DOHH2 (cell line): ENCODE measurements at regions not wholly inside any gene's neighbourhood (a gene's known extent, or its start where the extent isn't known, plus 50 kb on each side); places are given as distances from the start of the nearest gene placed in this dataset.
"Not testable (repeated sequence)": the region's sequence is repeated elsewhere in the genome, so short reads cannot be mapped to it uniquely, and the experiment has no call there.

Source experiments
- H3F3A ChIP-seq: fragments of 200-600 bp; sonication (generic), shearing (Covaris generic); 2 replicates; pipeline ENCODE4 v1.6.0; 2016; ENCODE audit warnings: antibody characterized with exemption, mild to moderate bottlenecking; ENCODE audit not compliant: control insufficient read depth, insufficient read depth
- H3K27ac ChIP-seq: fragments of 200-600 bp; sonication (generic); 2 replicates; pipeline ENCODE4 v1.5.1; 2014; ENCODE audit warnings: low read depth, mild to moderate bottlenecking, low read length, moderate library complexity
- H3K27me3 ChIP-seq: fragments of 200-600 bp; sonication (generic); 2 replicates; pipeline ENCODE4 v1.6.1; 2014; ENCODE audit warnings: mild to moderate bottlenecking, low read length, mixed read lengths; ENCODE audit not compliant: control insufficient read depth
- H3K36me3 ChIP-seq: fragments of 200-600 bp; sonication (generic); 2 replicates; pipeline ENCODE4 v1.6.1; 2014; ENCODE audit warnings: mild to moderate bottlenecking, low read length, moderate library complexity, mixed read lengths; ENCODE audit not compliant: control insufficient read depth
- H3K4me1 ChIP-seq: fragments of 200-600 bp; sonication (generic); 2 replicates; pipeline ENCODE4 v1.6.1; 2014; ENCODE audit warnings: mild to moderate bottlenecking, low read length, mixed read lengths; ENCODE audit not compliant: control insufficient read depth
- H3K4me2 ChIP-seq: fragments of 200-600 bp; sonication (generic); 2 replicates; pipeline ENCODE4 v1.6.0; 2014; ENCODE audit warnings: mild to moderate bottlenecking, low read length, moderate library complexity
- H3K4me3 ChIP-seq: fragments of 200-600 bp; sonication (generic); 2 replicates; pipeline ENCODE4 v1.5.1; 2014; ENCODE audit warnings: mild to moderate bottlenecking, low read length, mixed read lengths
- H3K79me2 ChIP-seq: fragments of 200-600 bp; sonication (generic); 2 replicates; pipeline ENCODE4 v1.6.1; 2014; ENCODE audit warnings: mild to moderate bottlenecking, low read length, mixed read lengths; ENCODE audit not compliant: control insufficient read depth
- H3K9me2 ChIP-seq: fragments of 200-600 bp; sonication (generic); replicated peaks from 2 replicates; pipeline ENCODE4 v1.6.1; 2014; ENCODE audit warnings: mild to moderate bottlenecking, low read length, mixed read lengths; ENCODE audit not compliant: control insufficient read depth
- H3K9me3 ChIP-seq: fragments of 200-600 bp; sonication (generic); 2 replicates; pipeline ENCODE4 v1.6.1; 2014; ENCODE audit warnings: antibody characterized with exemption, low read length, mixed read lengths; ENCODE audit not compliant: control insufficient read depth, insufficient read depth
- H4K20me1 ChIP-seq: fragments of 200-600 bp; sonication (generic); 2 replicates; pipeline ENCODE4 v1.6.0; 2014; ENCODE audit warnings: low read depth, mild to moderate bottlenecking, antibody characterized with exemption, low read length, moderate library complexity; ENCODE audit not compliant: control insufficient read depth, insufficient read depth
- EZH2phosphoT487 ChIP-seq: fragments of 200-600 bp; sonication (generic); IDR thresholded peaks from 2 replicates; pipeline ENCODE4 v1.6.1; 2017; ENCODE audit warnings: borderline replicate concordance, mild to moderate bottlenecking, antibody characterized with exemption, low read length, moderate library complexity, mixed read lengths
- TF ChIP-seq, protein P1 (sequence below): fragments of 200-600 bp; sonication (generic); IDR thresholded peaks from one replicate; pipeline ENCODE4 v1.5.1; 2014; ENCODE audit warnings: antibody characterized with exemption, mild to moderate bottlenecking, low read depth, low read length; ENCODE audit not compliant: poor library complexity, severe bottlenecking

- H3K27me3 ChIP-seq: no peaks in the 10 kb centered on the region
- H3K79me2 ChIP-seq: no peaks in the 10 kb centered on the region
Measured at GRCh38 chr3:35254917-35255316, 384.4 kb upstream of the ARPP21 start.

GRCh38 chr3:35257641-35258040 is 381.7 kb upstream of the ARPP21 start:
- H3K79me2 ChIP-seq: no peaks in the 10 kb centered on the region
- no peaks in the 10 kb centered on the region for H3K9me2 ChIP-seq
- no peaks in the 10 kb centered on the region for H3K27me3 ChIP-seq
- H3F3A ChIP-seq: no peaks in the 10 kb centered on the region
- H3K9me3 ChIP-seq: no peaks in the 10 kb centered on the region
- H3K27ac ChIP-seq: no peak overlapping the region
- H3K36me3 ChIP-seq: no peaks in the 10 kb centered on the region
- H4K20me1 ChIP-seq: no peaks in the 10 kb centered on the region
- H3K4me3 ChIP-seq: no peak overlapping the region
- H3K4me2 ChIP-seq: no peak overlapping the region
- TF ChIP-seq EZH2phosphoT487: no peak
- TF ChIP-seq, protein P1, sequence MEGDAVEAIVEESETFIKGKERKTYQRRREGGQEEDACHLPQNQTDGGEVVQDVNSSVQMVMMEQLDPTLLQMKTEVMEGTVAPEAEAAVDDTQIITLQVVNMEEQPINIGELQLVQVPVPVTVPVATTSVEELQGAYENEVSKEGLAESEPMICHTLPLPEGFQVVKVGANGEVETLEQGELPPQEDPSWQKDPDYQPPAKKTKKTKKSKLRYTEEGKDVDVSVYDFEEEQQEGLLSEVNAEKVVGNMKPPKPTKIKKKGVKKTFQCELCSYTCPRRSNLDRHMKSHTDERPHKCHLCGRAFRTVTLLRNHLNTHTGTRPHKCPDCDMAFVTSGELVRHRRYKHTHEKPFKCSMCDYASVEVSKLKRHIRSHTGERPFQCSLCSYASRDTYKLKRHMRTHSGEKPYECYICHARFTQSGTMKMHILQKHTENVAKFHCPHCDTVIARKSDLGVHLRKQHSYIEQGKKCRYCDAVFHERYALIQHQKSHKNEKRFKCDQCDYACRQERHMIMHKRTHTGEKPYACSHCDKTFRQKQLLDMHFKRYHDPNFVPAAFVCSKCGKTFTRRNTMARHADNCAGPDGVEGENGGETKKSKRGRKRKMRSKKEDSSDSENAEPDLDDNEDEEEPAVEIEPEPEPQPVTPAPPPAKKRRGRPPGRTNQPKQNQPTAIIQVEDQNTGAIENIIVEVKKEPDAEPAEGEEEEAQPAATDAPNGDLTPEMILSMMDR: no peak
- no peaks in the 10 kb centered on the region for H3K4me1 ChIP-seq

More at GRCh38 chr3:35254917-35255316, 384.4 kb upstream of the ARPP21 start:
- TF ChIP-seq, protein P1: no peak
- TF ChIP-seq EZH2phosphoT487: no peak
- Histone ChIP-seq H3K4me1 (no peaks in the 10 kb centered on the region), H3K36me3 (no peaks in the 10 kb centered on the region), H3K4me3 (no peak overlapping the region), H4K20me1 (no peaks in the 10 kb centered on the region), H3K27ac (no peak overlapping the region), H3K9me2 (no peaks in the 10 kb centered on the region), H3K9me3 (no peaks in the 10 kb centered on the region), H3F3A (no peaks in the 10 kb centered on the region), H3K4me2 (no peak overlapping the region)

DNA sequence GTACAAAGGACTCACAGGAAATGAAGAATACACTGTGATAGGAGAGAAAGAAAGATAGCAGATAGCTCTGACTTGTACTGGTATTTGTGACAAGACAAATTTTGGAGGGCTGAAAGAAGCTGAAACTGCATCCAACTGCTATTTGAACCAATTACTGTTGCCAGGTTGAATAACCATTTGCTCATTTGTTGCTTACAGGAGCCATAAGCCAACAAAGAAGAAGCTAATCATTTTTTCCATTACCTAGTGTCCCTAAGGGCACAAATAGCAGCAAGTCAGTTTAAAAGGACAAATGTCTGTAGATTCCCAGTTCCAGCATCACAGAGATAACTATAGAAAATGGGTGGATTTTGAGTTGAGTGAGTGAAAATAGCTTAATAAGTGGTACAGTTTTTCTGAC is 376.9 kb upstream of the ARPP21 start:
- Histone ChIP-seq H3K4me2 (no peak overlapping the region), H3K9me3 (no peaks in the 10 kb centered on the region), H3K36me3 (no peaks in the 10 kb centered on the region), H3K9me2 (no peaks in the 10 kb centered on the region), H3K27ac (no peak overlapping the region), H3K4me3 (no peak overlapping the region), H3K27me3 (no peaks in the 10 kb centered on the region), H3F3A (no peaks in the 10 kb centered on the region), H3K79me2 (no peaks in the 10 kb centered on the region), H4K20me1 (no peaks in the 10 kb centered on the region), H3K4me1 (no peaks in the 10 kb centered on the region)
- no peak for TF ChIP-seq EZH2phosphoT487
- TF ChIP-seq, protein P1: no peak

- H3K4me3 ChIP-seq: no peak overlapping the region
- no peaks in the 10 kb centered on the region for H3K27me3 ChIP-seq
- H3K4me2 ChIP-seq: no peak overlapping the region
- H4K20me1 ChIP-seq: no peaks in the 10 kb centered on the region
- no peaks in the 10 kb centered on the region for H3K79me2 ChIP-seq
- H3F3A ChIP-seq: no peaks in the 10 kb centered on the region
- no peaks in the 10 kb centered on the region for H3K4me1 ChIP-seq
- TF ChIP-seq EZH2phosphoT487: no peak
- TF ChIP-seq, protein P1: no peak
- no peaks in the 10 kb centered on the region for H3K9me3 ChIP-seq
- H3K9me2 ChIP-seq: no peaks in the 10 kb centered on the region
- H3K27ac ChIP-seq: no peak overlapping the region
- H3K36me3 ChIP-seq: no peaks in the 10 kb centered on the region
Measured at GRCh38 chr3:35263477-35263876, 375.8 kb upstream of the ARPP21 start.

- not testable (repeated sequence) for H3K27ac ChIP-seq, H3K4me3 ChIP-seq, H3K4me2 ChIP-seq
Measured at GRCh38 chr3:35266065-35266464, 373.3 kb upstream of the ARPP21 start.

More at GRCh38 chr3:35266065-35266464, 373.3 kb upstream of the ARPP21 start:
- not testable (repeated sequence) for H3K9me3 ChIP-seq, H3K36me3 ChIP-seq, H4K20me1 ChIP-seq, H3K79me2 ChIP-seq, H3F3A ChIP-seq, H3K27me3 ChIP-seq, H3K4me1 ChIP-seq, H3K9me2 ChIP-seq
